Motor neuron (in vitro differentiated cells): ENCODE measurements at regions not wholly inside any gene's neighbourhood (a gene's known extent, or its start where the extent isn't known, plus 50 kb on each side); places are given as distances from the start of the nearest gene placed in this dataset.
A peak's percentile ranks its signal among the peaks of the same experiment; 100 is the strongest.
"Not testable (repeated sequence)": the region's sequence is repeated elsewhere in the genome, so short reads cannot be mapped to it uniquely, and the experiment has no call there.

ENCODE experiments used
- ATAC-seq, 8 experiments: fragments of 200-7000 bp; cut with Tn5 transposase; replicated peaks in 6 of 8; 2 replicates each; pipeline ENCODE4 v1.8.0; 2021; ENCODE audit warnings: mild to moderate bottlenecking in 8 of 8, moderate library complexity in 8 of 8
- H3K27ac ChIP-seq, 2 donors: fragments of 250-450 bp; sonication (Bioruptor Pico); 2 replicates each; pipeline ENCODE4 v1.9.0; 2021; ENCODE audit warnings: antibody characterized with exemption in 2 of 2, mild to moderate bottlenecking in 2 of 2, moderate library complexity in 1 of 2
- H3K4me1 ChIP-seq, 2 donors: fragments of 250-450 bp; sonication (Bioruptor Pico); replicated peaks in 1 of 2; 2 replicates each; pipeline ENCODE4 v1.6.1; 2021; ENCODE audit warnings: antibody characterized with exemption in 2 of 2, mild to moderate bottlenecking in 2 of 2, moderate library complexity in 1 of 2
- H3K4me3 ChIP-seq, 5 donors: fragments of 250-450 bp; sonication (Bioruptor Pico); 2 replicates each; pipeline ENCODE4 v1.9.0; 2021; ENCODE audit warnings: antibody characterized with exemption in 5 of 5, mild to moderate bottlenecking in 5 of 5, moderate library complexity in 4 of 5
- WGBS, 10 experiments: fragments of 450-650 bp; shearing (Covaris generic); methylation state at CpG; one replicate each; pipeline ENCODE4 v1.0.0; 2022; 5-methylcytosine and 5-hydroxymethylcytosine counted together
- in situ Hi-C, 9 experiments: fragments of 400-800 bp; cut with MboI; loops; one replicate each; pipeline ENCODE4 v1.15.0; 2021; ENCODE audit warnings: low sequenced_read_pairs in 9 of 9, low pct_unique_long_range_greater_than_20kb in 2 of 9; ENCODE audit not compliant: unreplicated experiment in 9 of 9

- no peak overlapping the region for H3K4me3 ChIP-seq
- 8 to 94% (median 81%) methylated on average over 2 to 4 of the region's 4 CpGs for WGBS, 10 experiments
- no peak overlapping the region for H3K27ac ChIP-seq
- no peak for ATAC-seq
- in situ Hi-C loops = no loop called here
- H3K4me1 ChIP-seq = peaks cover 0 to 4% of the 10 kb centered on the region in 2 donors
Observed at GRCh38 chr18:76046221-76046620, 448.8 kb downstream of the ZNF516 start.

GRCh38 chr18:76042511-76042910, 452.5 kb downstream of the ZNF516 start:
- Histone ChIP-seq H3K27ac (no peak overlapping the region), H3K4me1 (peaks cover 0 to 8% of the 10 kb centered on the region in 2 donors), H3K4me3 (no peak overlapping the region)
- ATAC-seq = no peak
- in situ Hi-C loops = no loop called here
- 0 to 54% (median 0%) methylated on average over 1 of the region's 1 CpG; no CpG with 5 or more reads in 1 of the 10 experiments for WGBS, 10 experiments

- Histone ChIP-seq H3K4me3 (no peak overlapping the region), H3K27ac (no peak overlapping the region), H3K4me1 (no peaks in the 10 kb centered on the region)
- 2 to 96% (median 67%) methylated on average over 3 of the region's 3 CpGs; no CpG with 5 or more reads in 4 of the 10 experiments for whole genome bisulfite sequencing, 10 experiments
- no peak for ATAC-seq
- in situ Hi-C loops = loop anchor here in 1 of 9 experiments (25.0 kb wide), 1 partner anchor 106 kb away; no protein-coding TSS in a partner anchor
Observed at GRCh38 chr18:76018210-76018609, 476.8 kb downstream of the ZNF516 start.

- in situ Hi-C loops = loop anchor here in 1 of 9 experiments (25.0 kb wide), 1 partner anchor 101 kb away; no protein-coding TSS in a partner anchor
- ATAC-seq = peak in 2 of 8 experiments; percentile 58 to 68
- 0 to 100% (median 61%) methylated on average over 1 of the region's 1 CpG; no CpG with 5 or more reads in 2 of the 10 experiments for WGBS, 10 experiments
- H3K27ac ChIP-seq = no peak overlapping the region
- H3K4me1 ChIP-seq = no peaks in the 10 kb centered on the region
- no peak overlapping the region for H3K4me3 ChIP-seq
Observed at GRCh38 chr18:76013057-76013456, 482.0 kb downstream of the ZNF516 start.

GRCh38 chr18:76005632-76006208, 489.3 kb downstream of the ZNF516 start:
- Histone ChIP-seq H3K4me1 (no peaks in the 10 kb centered on the region), H3K4me3 (no peak overlapping the region), H3K27ac (no peak overlapping the region)
- WGBS, 10 experiments = 0 to 85% (median 76%) methylated on average over 2 to 11 of the region's 15 CpGs; no CpG with 5 or more reads in 1 of the 10 experiments
- peak in 4 of 8 experiments; percentile 16 to 31 (median 22) for ATAC-seq
- in situ Hi-C loops = loop anchor here in 1 of 9 experiments (25.0 kb wide), 1 partner anchor 93 kb away; no protein-coding TSS in a partner anchor

GRCh38 chr18:75987913-75988312, 507.1 kb downstream of the ZNF516 start:
- WGBS, 10 experiments = 33 to 100% (median 76%) methylated on average over 2 to 4 of the region's 4 CpGs; no CpG with 5 or more reads in 1 of the 10 experiments
- ATAC-seq, H3K4me1 ChIP-seq, in situ Hi-C loops, H3K27ac ChIP-seq, H3K4me3 ChIP-seq: not testable (repeated sequence)

GRCh38 chr18:75984853-75985252, 510.2 kb downstream of the ZNF516 start:
- in situ Hi-C loops = no loop called here
- no peak for ATAC-seq
- WGBS, 10 experiments = 0 to 88% (median 32%) methylated on average over 1 of the region's 1 CpG; no CpG with 5 or more reads in 6 of the 10 experiments

GRCh38 chr18:75981102-75981501, 513.9 kb downstream of the ZNF516 start:
- no peak for ATAC-seq
- H3K27ac ChIP-seq = no peak overlapping the region
- in situ Hi-C loops = no loop called here
- WGBS, 10 experiments = 0 to 100% (median 47%) methylated on average over 1 to 3 of the region's 3 CpGs
- H3K4me1 ChIP-seq = peaks cover 0 to 14% of the 10 kb centered on the region in 2 donors
- H3K4me3 ChIP-seq = no peak overlapping the region

More at GRCh38 chr18:75984853-75985252, 510.2 kb downstream of the ZNF516 start:
- Histone ChIP-seq H3K27ac (no peak overlapping the region), H3K4me1 (no peaks in the 10 kb centered on the region), H3K4me3 (no peak overlapping the region)

- in situ Hi-C loops = no loop called here
- ATAC-seq = peak in 2 of 8 experiments; percentile 59 to 80
- Histone ChIP-seq H3K4me1 (peaks cover 0 to 14% of the 10 kb centered on the region in 2 donors), H3K27ac (no peak overlapping the region), H3K4me3 (no peak overlapping the region)
- WGBS, 10 experiments = 0 to 100% (median 81%) methylated on average over 1 to 5 of the region's 5 CpGs
Observed at GRCh38 chr18:75977081-75977480, 518.0 kb downstream of the ZNF516 start.

- Histone ChIP-seq H3K4me1 (no peaks in the 10 kb centered on the region), H3K4me3 (no peak overlapping the region), H3K27ac (no peak overlapping the region)
- ATAC-seq = no peak
- in situ Hi-C loops = no loop called here
- WGBS, 10 experiments = 24 to 100% (median 90%) methylated on average over 2 to 12 of the region's 13 CpGs; no CpG with 5 or more reads in 1 of the 10 experiments
Observed at GRCh38 chr18:75970212-75970611, 524.8 kb downstream of the ZNF516 start.

- H3K27ac ChIP-seq = no peak overlapping the region
- WGBS, 10 experiments = 12 to 100% (median 84%) methylated on average over 1 to 4 of the region's 5 CpGs
Observed at GRCh38 chr18:75966431-75966830, 528.6 kb downstream of the ZNF516 start.

GRCh38 chr18:75962036-75962572, 532.9 kb downstream of the ZNF516 start:
- Histone ChIP-seq H3K4me1 (no peaks in the 10 kb centered on the region), H3K27ac (no peak overlapping the region), H3K4me3 (no peak overlapping the region)
- no peak for ATAC-seq
- WGBS, 10 experiments = 0 to 96% (median 73%) methylated on average over 1 to 7 of the region's 7 CpGs; no CpG with 5 or more reads in 1 of the 10 experiments
- in situ Hi-C loops = no loop called here

More at GRCh38 chr18:75966431-75966830, 528.6 kb downstream of the ZNF516 start:
- in situ Hi-C loops = no loop called here
- ATAC-seq = no peak
- no peak overlapping the region for H3K4me3 ChIP-seq
- H3K4me1 ChIP-seq = no peaks in the 10 kb centered on the region

- H3K4me3 ChIP-seq, in situ Hi-C loops, H3K4me1 ChIP-seq, ATAC-seq, H3K27ac ChIP-seq: not testable (repeated sequence)
- WGBS, 10 experiments = 35 to 100% (median 78%) methylated on average over 1 to 4 of the region's 4 CpGs; no CpG with 5 or more reads in 3 of the 10 experiments
Observed at GRCh38 chr18:75960356-75960755, 532.9 kb upstream of the SMIM21 start.
